Muscle layer of duodenum (tissue), 2 donors: ENCODE measurements at regions not wholly inside any gene's neighbourhood (a gene's known extent, or its start where the extent isn't known, plus 50 kb on each side); places are given as distances from the start of the nearest gene placed in this dataset.
"Not testable (repeated sequence)": the region's sequence is repeated elsewhere in the genome, so short reads cannot be mapped to it uniquely, and the experiment has no call there.

Experiments used
- H3K27ac ChIP-seq: one replicate; pipeline ENCODE4 v1.7.0; 2013; ENCODE audit warnings: mild to moderate bottlenecking, low read length
- H3K27me3 ChIP-seq: one replicate; pipeline ENCODE4 v1.7.0; 2013; ENCODE audit warnings: low read depth, mild to moderate bottlenecking, control low read depth, low read length
- H3K36me3 ChIP-seq, 2 donors: one replicate each; pipeline ENCODE4 v1.7.0; 2013; ENCODE audit warnings: low read length in 2 of 2, control low read depth in 1 of 2, mild to moderate bottlenecking in 1 of 2; ENCODE audit not compliant: insufficient read depth in 2 of 2, control insufficient read depth in 1 of 2
- H3K4me1 ChIP-seq, 2 donors: one replicate each; pipeline ENCODE4 v1.7.0; 2013; ENCODE audit warnings: low read length in 2 of 2, mild to moderate bottlenecking in 2 of 2, control low read depth in 1 of 2, moderate library complexity in 1 of 2; ENCODE audit not compliant: insufficient read depth in 2 of 2, control insufficient read depth in 1 of 2
- H3K4me3 ChIP-seq, 2 donors: one replicate each; pipeline ENCODE4 v1.7.0; 2013; ENCODE audit warnings: low read length in 2 of 2, low read depth in 1 of 2, mild to moderate bottlenecking in 1 of 2
- H3K9me3 ChIP-seq, 2 donors: one replicate each; pipeline ENCODE4 v1.7.0; 2013; ENCODE audit warnings: low read length in 2 of 2, control low read depth in 1 of 2, mild to moderate bottlenecking in 1 of 2; ENCODE audit not compliant: control insufficient read depth in 1 of 2
- donor health status: healthy.

DNA sequence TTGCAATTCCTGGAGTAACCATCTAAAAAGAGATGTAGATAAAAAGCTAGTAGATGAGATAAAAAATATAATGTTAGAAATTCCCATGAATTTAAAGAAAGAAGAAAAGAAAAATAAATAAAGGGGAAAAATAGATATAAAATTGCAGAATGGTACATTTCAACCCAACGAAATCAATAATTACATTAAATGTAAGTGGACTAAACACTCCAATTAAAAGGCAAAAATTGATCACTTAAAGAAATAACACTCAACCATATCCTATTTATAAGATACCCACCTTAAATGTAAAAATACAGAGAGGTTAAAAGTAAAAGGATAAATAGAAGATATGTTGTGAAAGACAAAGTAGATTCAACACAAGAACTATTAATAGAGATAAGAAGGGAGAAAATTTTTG, 150.5 kb upstream of the GRIK3 start:
- no peaks in the 10 kb centered on the region for H3K36me3 ChIP-seq
- no peaks in the 10 kb centered on the region for H3K4me1 ChIP-seq
- H3K9me3 ChIP-seq, result peaks cover 0 to 10% of the 10 kb centered on the region in 2 donors
- H3K4me3 ChIP-seq, result no peak overlapping the region
- H3K27me3 ChIP-seq, result no peaks in the 10 kb centered on the region
- no peak overlapping the region for H3K27ac ChIP-seq

DNA sequence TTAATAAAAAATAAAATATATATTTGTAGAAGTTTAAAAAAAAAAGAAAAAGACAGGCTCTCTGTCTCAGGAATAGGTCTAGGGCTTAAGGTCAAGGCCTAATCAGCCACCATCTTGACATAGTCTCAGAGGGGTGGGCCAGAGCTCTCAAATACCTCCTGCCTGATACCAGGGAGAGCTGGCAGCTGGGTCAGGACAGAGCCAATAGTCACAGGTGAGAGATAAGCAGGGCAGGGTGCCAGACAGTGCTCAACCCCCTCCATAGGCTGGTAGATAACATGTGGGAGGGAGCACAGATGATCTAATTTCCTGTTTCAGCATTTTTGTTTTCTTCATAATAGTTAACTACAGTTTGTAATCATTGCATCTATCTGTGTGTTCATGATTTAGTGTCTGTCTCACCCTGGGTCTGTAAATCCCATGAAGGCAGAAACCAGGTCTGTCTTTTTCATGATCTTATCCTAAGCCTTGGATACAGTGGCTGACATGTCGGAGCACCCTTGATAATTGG, 152.0 kb upstream of the GRIK3 start:
- Histone ChIP-seq H3K9me3 (peaks cover 0 to 10% of the 10 kb centered on the region in 2 donors), H3K27ac (no peak overlapping the region), H3K36me3 (no peaks in the 10 kb centered on the region), H3K27me3 (no peaks in the 10 kb centered on the region), H3K4me1 (no peaks in the 10 kb centered on the region), H3K4me3 (no peak overlapping the region)

DNA sequence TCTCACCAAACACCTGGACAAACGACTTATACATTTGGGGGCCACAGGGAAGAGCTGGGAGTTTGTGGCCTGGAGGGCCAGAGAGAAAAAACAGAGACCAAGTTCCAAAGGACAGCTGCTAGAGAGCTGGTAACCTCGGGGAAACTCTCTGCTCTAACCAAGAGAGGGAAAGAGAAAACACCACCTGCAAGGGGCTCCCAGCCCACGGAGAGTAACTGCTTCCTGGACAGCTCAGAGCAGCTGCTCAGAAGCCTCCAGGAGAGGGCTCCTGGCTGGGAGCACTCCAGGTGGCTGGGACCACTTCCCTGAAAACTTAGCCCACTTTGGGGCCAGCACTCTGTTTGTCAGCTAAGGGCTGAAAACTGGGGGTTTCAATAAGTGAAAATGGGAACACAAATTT, 154.8 kb upstream of the GRIK3 start:
- peaks cover 4% of the 10 kb centered on the region for H3K27me3 ChIP-seq
- H3K27ac ChIP-seq, result no peak overlapping the region
- H3K36me3 ChIP-seq, result no peaks in the 10 kb centered on the region
- no peak overlapping the region for H3K4me3 ChIP-seq
- no peaks in the 10 kb centered on the region for H3K4me1 ChIP-seq
- H3K9me3 ChIP-seq, result peaks cover 0 to 3% of the 10 kb centered on the region in 2 donors

DNA sequence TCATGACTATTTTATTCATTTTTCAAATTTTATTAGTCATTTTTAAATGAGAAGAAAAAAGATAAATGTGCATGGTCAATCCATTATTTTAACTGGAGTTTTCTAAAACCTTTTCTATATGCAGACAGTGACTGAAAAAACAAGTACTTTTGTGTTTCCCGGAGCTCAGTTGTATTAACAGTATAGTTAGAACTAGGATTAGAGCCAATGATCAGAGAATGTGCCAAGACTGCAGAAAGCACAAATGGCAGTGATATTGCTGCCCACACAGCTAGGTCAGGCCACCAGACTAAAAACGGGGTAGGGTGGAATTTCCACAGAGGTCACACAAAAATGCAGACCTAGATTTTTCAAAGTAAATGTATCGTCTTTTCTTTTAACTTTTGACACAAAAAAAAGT, 163.1 kb upstream of the GRIK3 start:
- Histone ChIP-seq H3K36me3 (no peaks in the 10 kb centered on the region), H3K27ac (no peak overlapping the region), H3K4me1 (no peaks in the 10 kb centered on the region), H3K27me3 (peaks cover under 1% of the 10 kb centered on the region), H3K4me3 (no peak overlapping the region), H3K9me3 (peaks cover 0 to 12% of the 10 kb centered on the region in 2 donors)

DNA sequence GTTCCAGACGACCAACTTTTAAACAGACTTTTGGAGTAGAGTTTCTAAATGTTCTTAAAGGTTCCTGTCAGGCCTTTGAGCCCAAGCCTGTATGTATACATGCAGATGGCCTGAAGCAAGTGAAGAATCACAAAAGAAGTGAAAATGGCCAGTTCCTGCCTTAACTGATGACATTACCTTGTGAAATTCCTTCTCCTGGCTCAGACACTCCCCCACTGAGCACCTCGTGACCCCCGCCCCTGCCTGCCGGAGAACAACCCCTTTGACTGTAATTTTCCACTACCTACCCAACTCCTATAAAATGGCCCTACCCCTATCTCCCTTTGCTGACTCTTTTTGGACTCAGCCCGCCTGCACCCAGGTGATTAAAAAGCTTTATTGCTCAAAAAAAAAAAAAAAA, 180.0 kb upstream of the GRIK3 start:
- not testable (repeated sequence) for H3K36me3 ChIP-seq, H3K4me1 ChIP-seq, H3K4me3 ChIP-seq, H3K9me3 ChIP-seq, H3K27me3 ChIP-seq, H3K27ac ChIP-seq

DNA sequence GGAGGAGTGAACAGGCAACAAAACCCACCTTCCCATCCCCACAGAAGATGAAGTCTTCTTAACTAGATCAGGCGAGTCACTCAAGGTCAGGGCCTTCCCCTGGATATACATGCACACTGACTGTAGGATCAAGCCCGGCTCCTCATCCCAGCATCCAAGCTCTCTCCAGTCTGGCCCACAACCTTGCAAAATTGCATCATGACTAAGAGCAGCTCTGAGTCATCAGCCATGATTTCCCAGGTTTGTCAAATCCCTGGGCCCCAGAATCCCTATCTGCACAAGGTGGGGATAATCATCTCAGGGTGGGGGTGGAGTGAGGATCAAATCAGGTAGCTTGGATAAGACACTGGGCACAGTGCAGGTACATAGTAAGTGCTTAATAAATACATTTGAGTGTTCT, 199.3 kb upstream of the GRIK3 start:
- Histone ChIP-seq H3K4me1 (no peaks in the 10 kb centered on the region), H3K27me3 (no peaks in the 10 kb centered on the region), H3K36me3 (no peaks in the 10 kb centered on the region), H3K4me3 (no peak overlapping the region), H3K9me3 (peaks cover 6 to 9% of the 10 kb centered on the region in 2 donors), H3K27ac (no peak overlapping the region)

DNA sequence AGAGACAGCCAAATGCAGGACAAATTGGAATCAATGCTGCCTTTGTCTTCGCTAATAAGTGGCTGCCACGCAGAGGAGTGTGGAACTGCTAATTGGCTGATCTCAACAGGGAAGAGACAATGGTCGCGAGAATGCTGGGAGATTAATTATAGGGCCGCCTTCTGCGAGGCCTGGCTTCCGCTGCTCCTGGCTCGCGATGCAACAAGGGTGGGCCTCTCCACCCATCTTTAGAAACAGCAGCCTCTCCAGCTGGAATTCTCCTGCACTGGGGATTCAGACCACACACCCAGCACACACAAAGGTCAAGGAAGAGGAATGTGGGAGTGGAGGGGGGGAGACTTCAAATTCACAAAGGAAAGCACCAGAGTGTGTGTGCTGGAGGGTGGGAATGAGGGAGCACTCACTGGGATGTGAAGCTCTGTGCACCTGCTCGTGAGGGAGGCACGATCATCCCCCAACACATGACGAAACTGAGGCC, 200.7 kb upstream of the GRIK3 start:
- Histone ChIP-seq H3K9me3 (peaks cover 6 to 9% of the 10 kb centered on the region in 2 donors), H3K27ac (no peak overlapping the region), H3K4me1 (no peaks in the 10 kb centered on the region), H3K27me3 (no peaks in the 10 kb centered on the region), H3K4me3 (no peak overlapping the region), H3K36me3 (no peaks in the 10 kb centered on the region)

DNA sequence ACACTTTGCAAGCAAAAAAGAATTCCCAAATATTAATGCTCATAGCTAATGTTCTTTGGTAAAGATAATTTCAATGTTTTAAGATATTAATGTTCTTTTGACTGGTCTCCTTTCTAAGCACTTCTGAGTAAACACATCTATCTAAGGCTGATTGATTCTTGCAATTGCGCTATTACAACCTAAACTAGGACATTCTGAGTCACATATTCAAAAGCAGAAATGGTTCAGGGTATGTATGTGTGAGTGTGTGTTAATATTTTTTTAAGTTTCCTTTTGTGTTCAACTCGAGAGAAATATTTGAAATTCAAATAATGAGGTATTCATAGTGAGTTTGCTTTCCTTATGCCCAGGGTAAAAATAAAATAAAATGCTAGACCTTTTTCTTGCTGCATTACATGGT, 203.6 kb upstream of the GRIK3 start:
- Histone ChIP-seq H3K36me3 (no peaks in the 10 kb centered on the region), H3K27ac (no peak overlapping the region), H3K27me3 (no peaks in the 10 kb centered on the region), H3K4me3 (no peak overlapping the region), H3K4me1 (no peaks in the 10 kb centered on the region), H3K9me3 (peaks cover 0 to 3% of the 10 kb centered on the region in 2 donors)

DNA sequence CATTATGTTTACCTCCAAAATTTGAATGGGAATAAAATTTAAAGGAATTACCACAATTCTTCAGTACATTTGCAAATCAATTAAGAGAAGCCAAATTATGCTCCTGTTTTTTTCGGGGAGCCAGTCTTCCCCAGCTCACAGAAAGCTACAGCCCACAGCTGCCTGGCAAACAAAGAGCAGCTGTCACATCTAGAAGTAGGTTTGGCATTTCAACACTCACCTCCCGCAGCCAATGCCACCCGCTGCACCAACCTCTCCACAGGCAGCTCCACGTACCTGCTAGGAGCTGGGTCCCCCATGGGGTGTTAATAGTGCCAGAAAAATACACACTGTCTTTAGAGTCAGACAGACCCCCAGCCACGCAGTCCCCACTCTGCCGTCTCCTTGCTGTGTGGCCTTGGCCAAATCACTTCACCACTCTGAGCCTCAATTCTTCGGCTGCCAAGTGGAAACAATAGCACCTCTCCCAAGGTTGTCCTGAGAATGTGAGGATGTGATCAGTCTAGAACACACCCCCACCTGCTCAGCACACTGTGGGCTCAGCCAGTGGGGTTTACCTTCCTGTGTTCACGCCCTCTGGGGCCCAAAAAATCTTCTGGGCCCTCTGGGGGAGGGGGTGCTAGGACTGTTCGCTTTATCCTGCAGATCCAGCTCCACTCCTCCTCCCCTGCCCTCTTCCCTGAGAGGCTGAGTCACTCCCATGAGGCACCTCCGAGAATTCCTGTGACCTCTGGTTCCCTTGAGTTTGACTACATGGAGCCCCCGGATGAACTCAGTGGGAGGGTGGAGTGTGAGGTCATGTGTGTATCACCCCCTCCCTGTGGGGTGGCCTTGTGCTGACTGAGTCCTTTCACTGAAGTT, 204.3 kb upstream of the GRIK3 start:
- no peaks in the 10 kb centered on the region for H3K36me3 ChIP-seq
- no peaks in the 10 kb centered on the region for H3K4me1 ChIP-seq
- H3K4me3 ChIP-seq, result no peak overlapping the region
- H3K27me3 ChIP-seq, result no peaks in the 10 kb centered on the region
- no peak overlapping the region for H3K27ac ChIP-seq
- H3K9me3 ChIP-seq, result peaks cover 0 to 3% of the 10 kb centered on the region in 2 donors

DNA sequence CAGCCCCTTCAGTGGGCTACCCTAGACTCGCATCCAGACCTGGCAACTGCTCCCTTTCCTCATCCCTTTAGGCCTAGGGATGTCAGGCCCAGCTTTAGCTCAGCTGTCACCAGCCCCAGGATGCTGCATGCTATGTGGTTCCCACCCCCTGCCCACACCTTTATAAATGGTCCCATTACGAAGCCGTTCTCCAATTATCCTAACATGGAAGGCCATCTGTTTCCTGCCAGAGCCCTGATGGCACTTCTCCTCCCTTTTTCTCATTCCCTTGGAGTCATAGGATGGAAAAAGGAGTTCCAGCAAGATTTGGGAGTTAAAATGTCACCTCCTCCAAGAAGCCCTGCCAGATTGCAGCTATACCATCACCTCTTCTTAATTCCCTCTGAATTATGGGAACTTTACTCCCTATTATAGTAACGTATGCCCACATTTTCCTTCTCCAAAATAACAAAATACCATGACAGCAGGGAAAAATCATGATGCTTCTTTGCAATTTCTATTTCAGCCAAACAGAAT, 205.0 kb upstream of the GRIK3 start:
- H3K36me3 ChIP-seq, result no peaks in the 10 kb centered on the region
- H3K27me3 ChIP-seq, result no peaks in the 10 kb centered on the region
- H3K4me1 ChIP-seq, result no peaks in the 10 kb centered on the region
- peaks cover 0 to 3% of the 10 kb centered on the region in 2 donors for H3K9me3 ChIP-seq
- no peak overlapping the region for H3K27ac ChIP-seq
- no peak overlapping the region for H3K4me3 ChIP-seq

DNA sequence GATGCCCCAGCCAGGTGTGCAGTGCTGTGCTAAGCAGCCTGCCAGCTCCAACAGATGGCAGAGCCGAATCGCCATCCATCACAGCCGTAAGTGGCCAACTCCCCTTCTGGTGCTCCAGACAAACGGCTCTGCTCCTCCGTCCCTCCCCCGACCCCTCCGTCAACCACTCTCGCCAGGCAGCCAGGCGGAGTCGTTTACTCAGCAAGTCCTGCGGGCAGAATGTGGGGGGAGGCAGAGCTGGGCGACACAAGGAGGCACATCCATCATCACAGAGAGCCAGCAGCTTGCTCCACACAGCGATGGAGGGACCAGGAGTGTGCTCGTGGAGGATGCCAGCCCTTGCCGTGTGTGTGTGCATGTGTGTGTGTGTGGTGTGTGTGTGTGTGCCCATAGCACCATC, 206.6 kb upstream of the GRIK3 start:
- no peak overlapping the region for H3K27ac ChIP-seq
- H3K4me3 ChIP-seq, result no peak overlapping the region
- H3K27me3 ChIP-seq, result no peaks in the 10 kb centered on the region
- H3K9me3 ChIP-seq, result peaks cover 0 to 1% of the 10 kb centered on the region in 2 donors
- H3K4me1 ChIP-seq, result no peaks in the 10 kb centered on the region
- no peaks in the 10 kb centered on the region for H3K36me3 ChIP-seq
